Spinal cord (tissue), 9 donors: ENCODE measurements at regions not wholly inside any gene's neighbourhood (a gene's known extent, or its start where the extent isn't known, plus 50 kb on each side); places are given as distances from the start of the nearest gene placed in this dataset.

Source experiments
- DNase-seq, 6 donors: peaks; one replicate each; pipeline versions ENCODE4 v3.0.0 to v3.0.0-alpha.2; 2013 to 2015; ENCODE audit warnings: low spot score in 6 of 6, low read depth in 4 of 6
- H3K27ac ChIP-seq: one replicate; pipeline ENCODE4 v1.5.1; 2013; ENCODE audit warnings: low read depth, low read length, control low read depth
- H3K27me3 ChIP-seq: one replicate; pipeline ENCODE4 v1.6.1; 2013; ENCODE audit warnings: low read length; ENCODE audit not compliant: control insufficient read depth, insufficient read depth
- H3K36me3 ChIP-seq: one replicate; pipeline ENCODE4 v1.6.1; 2013; ENCODE audit warnings: low read length; ENCODE audit not compliant: control insufficient read depth, insufficient read depth
- H3K4me1 ChIP-seq: one replicate; pipeline ENCODE4 v1.6.1; 2013; ENCODE audit warnings: low read length; ENCODE audit not compliant: control insufficient read depth, insufficient read depth
- H3K4me3 ChIP-seq: one replicate; pipeline ENCODE4 v1.5.1; 2013; ENCODE audit warnings: low read depth, low read length, control low read depth
- H3K9me3 ChIP-seq: one replicate; pipeline ENCODE4 v1.6.1; 2013; ENCODE audit warnings: low read length; ENCODE audit not compliant: control insufficient read depth, insufficient read depth
- WGBS: methylation state at CpG from one replicate; pipeline ENCODE4 v1.1.5; 2013; ENCODE audit warnings: missing lambda C conversion rate; ENCODE audit not compliant: insufficient coverage; 5-methylcytosine and 5-hydroxymethylcytosine counted together
- donor health status: healthy.

- no peak for DNase-seq
- H3K9me3 ChIP-seq, result no peaks in the 10 kb centered on the region
- no peak overlapping the region for H3K4me3 ChIP-seq
- no peaks in the 10 kb centered on the region for H3K27me3 ChIP-seq
- no peak overlapping the region for H3K27ac ChIP-seq
- no peaks in the 10 kb centered on the region for H3K4me1 ChIP-seq
- WGBS, result 96% methylated on average over 15 of the region's 15 CpGs
- no peaks in the 10 kb centered on the region for H3K36me3 ChIP-seq
Observed at GRCh38 chr13:63693696-63694095, 2278.0 kb upstream of the PCDH20 start.

- H3K9me3 ChIP-seq, result no peaks in the 10 kb centered on the region
- DNase-seq, result no peak
Observed at GRCh38 chr13:63691474-63691873, 2275.8 kb upstream of the PCDH20 start.

GRCh38 chr13:63690672-63691071 is 2275.0 kb upstream of the PCDH20 start:
- H3K27ac ChIP-seq, result no peak overlapping the region
- H3K4me3 ChIP-seq, result no peak overlapping the region
- no peaks in the 10 kb centered on the region for H3K4me1 ChIP-seq
- no peaks in the 10 kb centered on the region for H3K36me3 ChIP-seq
- no peaks in the 10 kb centered on the region for H3K27me3 ChIP-seq
- WGBS, result 80% methylated on average over 1 of the region's 5 CpGs
- DNase-seq, result peak in 1 of 6 donors; percentile 33
- no peaks in the 10 kb centered on the region for H3K9me3 ChIP-seq

More at GRCh38 chr13:63691474-63691873, 2275.8 kb upstream of the PCDH20 start:
- Histone ChIP-seq H3K4me3 (no peak overlapping the region), H3K27ac (no peak overlapping the region), H3K4me1 (no peaks in the 10 kb centered on the region), H3K36me3 (no peaks in the 10 kb centered on the region), H3K27me3 (no peaks in the 10 kb centered on the region)
- WGBS, result no CpG with 5 or more reads among the region's 3 CpGs

- Histone ChIP-seq H3K27me3 (no peaks in the 10 kb centered on the region), H3K4me1 (no peaks in the 10 kb centered on the region), H3K9me3 (no peaks in the 10 kb centered on the region), H3K27ac (no peak overlapping the region), H3K36me3 (no peaks in the 10 kb centered on the region), H3K4me3 (no peak overlapping the region)
- DNase-seq, result no peak
Observed at GRCh38 chr13:63684822-63685221, 2269.2 kb upstream of the PCDH20 start.

GRCh38 chr13:63680704-63681103 is 2265.1 kb upstream of the PCDH20 start:
- peak in 2 of 6 donors; percentile 43 to 91 for DNase-seq
- H3K4me3 ChIP-seq, result no peak overlapping the region

GRCh38 chr13:63671296-63671695 is 2255.6 kb upstream of the PCDH20 start:
- no peak for DNase-seq
- no peaks in the 10 kb centered on the region for H3K4me1 ChIP-seq

More at GRCh38 chr13:63680704-63681103, 2265.1 kb upstream of the PCDH20 start:
- H3K36me3 ChIP-seq, result no peaks in the 10 kb centered on the region
- no peaks in the 10 kb centered on the region for H3K27me3 ChIP-seq
- no CpG with 5 or more reads among the region's 1 CpG for WGBS
- no peak overlapping the region for H3K27ac ChIP-seq
- H3K4me1 ChIP-seq, result no peaks in the 10 kb centered on the region
- no peaks in the 10 kb centered on the region for H3K9me3 ChIP-seq

GRCh38 chr13:63651394-63651793 is 2235.7 kb upstream of the PCDH20 start:
- peak in 1 of 6 donors; percentile 31 for DNase-seq
- WGBS, result no CpG with 5 or more reads among the region's 1 CpG
- no peak overlapping the region for H3K4me3 ChIP-seq
- H3K27me3 ChIP-seq, result no peaks in the 10 kb centered on the region
- H3K36me3 ChIP-seq, result no peaks in the 10 kb centered on the region
- H3K4me1 ChIP-seq, result no peaks in the 10 kb centered on the region
- H3K27ac ChIP-seq, result no peak overlapping the region
- no peaks in the 10 kb centered on the region for H3K9me3 ChIP-seq

More at GRCh38 chr13:63671296-63671695, 2255.6 kb upstream of the PCDH20 start:
- Histone ChIP-seq H3K27me3 (no peaks in the 10 kb centered on the region), H3K4me3 (no peak overlapping the region), H3K9me3 (no peaks in the 10 kb centered on the region), H3K36me3 (no peaks in the 10 kb centered on the region), H3K27ac (no peak overlapping the region)

- Histone ChIP-seq H3K4me1 (no peaks in the 10 kb centered on the region), H3K27ac (no peak overlapping the region), H3K9me3 (no peaks in the 10 kb centered on the region), H3K36me3 (no peaks in the 10 kb centered on the region), H3K4me3 (no peak overlapping the region), H3K27me3 (no peaks in the 10 kb centered on the region)
- no CpG with 5 or more reads among the region's 1 CpG for WGBS
- no peak for DNase-seq
Observed at GRCh38 chr13:63643543-63643942, 2227.9 kb upstream of the PCDH20 start.

- no peaks in the 10 kb centered on the region for H3K36me3 ChIP-seq
- peak in 4 of 6 donors; percentile 4 to 86 (median 14) for DNase-seq
- WGBS, result 69% methylated on average over 2 of the region's 6 CpGs
- H3K9me3 ChIP-seq, result no peaks in the 10 kb centered on the region
- H3K4me3 ChIP-seq, result no peak overlapping the region
- no peak overlapping the region for H3K27ac ChIP-seq
- no peaks in the 10 kb centered on the region for H3K4me1 ChIP-seq
- H3K27me3 ChIP-seq, result no peaks in the 10 kb centered on the region
Observed at GRCh38 chr13:63636316-63636993, 2220.8 kb upstream of the PCDH20 start.

GRCh38 chr13:63632321-63632720 is 2216.7 kb upstream of the PCDH20 start:
- DNase-seq, result no peak
- no peak overlapping the region for H3K4me3 ChIP-seq
- H3K27me3 ChIP-seq, result no peaks in the 10 kb centered on the region
- H3K27ac ChIP-seq, result no peak overlapping the region
- no peaks in the 10 kb centered on the region for H3K9me3 ChIP-seq
- no CpG with 5 or more reads among the region's 3 CpGs for WGBS
- H3K36me3 ChIP-seq, result no peaks in the 10 kb centered on the region
- no peaks in the 10 kb centered on the region for H3K4me1 ChIP-seq
